ENCODE measurements at regions not wholly inside any gene's neighbourhood (a gene's known extent, or its start where the extent isn't known, plus 50 kb on each side); places are given as distances from the start of the nearest gene placed in this dataset.

DNA sequence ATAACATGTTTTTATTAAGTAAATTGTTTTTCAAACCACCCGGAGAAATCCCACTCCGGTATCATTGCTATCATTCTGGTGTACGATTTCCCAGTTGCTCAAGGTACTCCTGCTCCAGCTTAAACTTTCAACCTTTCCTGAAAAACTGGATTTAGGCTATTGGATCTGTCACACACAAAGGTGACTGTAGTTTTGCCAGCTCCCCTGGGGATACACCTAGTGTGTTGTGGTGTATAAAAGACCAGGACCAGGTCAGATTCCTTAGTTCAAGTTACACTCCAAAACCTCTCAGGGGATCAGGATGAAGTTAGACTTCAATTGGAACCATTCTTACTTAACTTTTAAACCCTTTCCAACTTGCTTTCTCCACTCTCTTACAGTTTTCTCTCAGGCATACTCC is 303.9 kb downstream of the NOVA1 start:
- TF ChIP-seq, protein P1, sequence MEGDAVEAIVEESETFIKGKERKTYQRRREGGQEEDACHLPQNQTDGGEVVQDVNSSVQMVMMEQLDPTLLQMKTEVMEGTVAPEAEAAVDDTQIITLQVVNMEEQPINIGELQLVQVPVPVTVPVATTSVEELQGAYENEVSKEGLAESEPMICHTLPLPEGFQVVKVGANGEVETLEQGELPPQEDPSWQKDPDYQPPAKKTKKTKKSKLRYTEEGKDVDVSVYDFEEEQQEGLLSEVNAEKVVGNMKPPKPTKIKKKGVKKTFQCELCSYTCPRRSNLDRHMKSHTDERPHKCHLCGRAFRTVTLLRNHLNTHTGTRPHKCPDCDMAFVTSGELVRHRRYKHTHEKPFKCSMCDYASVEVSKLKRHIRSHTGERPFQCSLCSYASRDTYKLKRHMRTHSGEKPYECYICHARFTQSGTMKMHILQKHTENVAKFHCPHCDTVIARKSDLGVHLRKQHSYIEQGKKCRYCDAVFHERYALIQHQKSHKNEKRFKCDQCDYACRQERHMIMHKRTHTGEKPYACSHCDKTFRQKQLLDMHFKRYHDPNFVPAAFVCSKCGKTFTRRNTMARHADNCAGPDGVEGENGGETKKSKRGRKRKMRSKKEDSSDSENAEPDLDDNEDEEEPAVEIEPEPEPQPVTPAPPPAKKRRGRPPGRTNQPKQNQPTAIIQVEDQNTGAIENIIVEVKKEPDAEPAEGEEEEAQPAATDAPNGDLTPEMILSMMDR (IDR thresholded peaks at IDR 0.05; ENCODE audit: insufficient read depth, low read length): no peak
- TF ChIP-seq POLR2AphosphoS5 (IDR thresholded peaks at IDR 0.05; ENCODE audit: low read depth) (no peak), GABPA (IDR thresholded peaks at IDR 0.05; ENCODE audit: low read depth) (no peak), SPI1 (IDR thresholded peaks at IDR 0.05; ENCODE audit: borderline replicate concordance, low read depth) (no peak)
- TF ChIP-seq, protein P2, sequence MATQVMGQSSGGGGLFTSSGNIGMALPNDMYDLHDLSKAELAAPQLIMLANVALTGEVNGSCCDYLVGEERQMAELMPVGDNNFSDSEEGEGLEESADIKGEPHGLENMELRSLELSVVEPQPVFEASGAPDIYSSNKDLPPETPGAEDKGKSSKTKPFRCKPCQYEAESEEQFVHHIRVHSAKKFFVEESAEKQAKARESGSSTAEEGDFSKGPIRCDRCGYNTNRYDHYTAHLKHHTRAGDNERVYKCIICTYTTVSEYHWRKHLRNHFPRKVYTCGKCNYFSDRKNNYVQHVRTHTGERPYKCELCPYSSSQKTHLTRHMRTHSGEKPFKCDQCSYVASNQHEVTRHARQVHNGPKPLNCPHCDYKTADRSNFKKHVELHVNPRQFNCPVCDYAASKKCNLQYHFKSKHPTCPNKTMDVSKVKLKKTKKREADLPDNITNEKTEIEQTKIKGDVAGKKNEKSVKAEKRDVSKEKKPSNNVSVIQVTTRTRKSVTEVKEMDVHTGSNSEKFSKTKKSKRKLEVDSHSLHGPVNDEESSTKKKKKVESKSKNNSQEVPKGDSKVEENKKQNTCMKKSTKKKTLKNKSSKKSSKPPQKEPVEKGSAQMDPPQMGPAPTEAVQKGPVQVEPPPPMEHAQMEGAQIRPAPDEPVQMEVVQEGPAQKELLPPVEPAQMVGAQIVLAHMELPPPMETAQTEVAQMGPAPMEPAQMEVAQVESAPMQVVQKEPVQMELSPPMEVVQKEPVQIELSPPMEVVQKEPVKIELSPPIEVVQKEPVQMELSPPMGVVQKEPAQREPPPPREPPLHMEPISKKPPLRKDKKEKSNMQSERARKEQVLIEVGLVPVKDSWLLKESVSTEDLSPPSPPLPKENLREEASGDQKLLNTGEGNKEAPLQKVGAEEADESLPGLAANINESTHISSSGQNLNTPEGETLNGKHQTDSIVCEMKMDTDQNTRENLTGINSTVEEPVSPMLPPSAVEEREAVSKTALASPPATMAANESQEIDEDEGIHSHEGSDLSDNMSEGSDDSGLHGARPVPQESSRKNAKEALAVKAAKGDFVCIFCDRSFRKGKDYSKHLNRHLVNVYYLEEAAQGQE (IDR thresholded peaks at IDR 0.05; ENCODE audit: insufficient replicate concordance, low read depth): no peak
